ENCODE measurements at regions not wholly inside any gene's neighbourhood (a gene's known extent, or its start where the extent isn't known, plus 50 kb on each side); places are given as distances from the start of the nearest gene placed in this dataset.

GRCh38 chr9:96084331-96084734, 208.8 kb downstream of the ERCC6L2 start:
- Histone ChIP-seq H3K4me3 (ENCODE audit: low read depth in 1 of 2, low read length in 2 of 2) (no peak overlapping the region), H3K27ac (ENCODE audit: low read length) (no peak overlapping the region), H4K20me1 (ENCODE audit: insufficient read depth, low read length) (no peaks in the 10 kb centered on the region), H3K36me3 (ENCODE audit: insufficient read depth, low read length) (no peaks in the 10 kb centered on the region), H3K27me3 (ENCODE audit: insufficient read depth, low read length, poor library complexity) (peaks cover 2% of the 10 kb centered on the region), H3K4me1 (ENCODE audit: insufficient read depth, low read length) (no peaks in the 10 kb centered on the region), H3K9ac (ENCODE audit: low read depth, low read length) (no peak overlapping the region), H3K9me3 (ENCODE audit: insufficient read depth, low read length, severe bottlenecking) (no peaks in the 10 kb centered on the region), H2AFZ (ENCODE audit: low read depth, low read length) (no peak overlapping the region), H3K79me2 (ENCODE audit: insufficient read depth, low read length) (no peaks in the 10 kb centered on the region), H3K4me2 (ENCODE audit: insufficient read depth, low read length) (no peak overlapping the region)
- ATAC-seq (ENCODE audit: insufficient read depth, low read depth) = no peak
- DNase-seq = no peak
- no peak for TF ChIP-seq EZH2 (IDR thresholded peaks at IDR 0.05; ENCODE audit: borderline replicate concordance, low read depth, low read length, severe bottlenecking)
- TF ChIP-seq, protein P1, sequence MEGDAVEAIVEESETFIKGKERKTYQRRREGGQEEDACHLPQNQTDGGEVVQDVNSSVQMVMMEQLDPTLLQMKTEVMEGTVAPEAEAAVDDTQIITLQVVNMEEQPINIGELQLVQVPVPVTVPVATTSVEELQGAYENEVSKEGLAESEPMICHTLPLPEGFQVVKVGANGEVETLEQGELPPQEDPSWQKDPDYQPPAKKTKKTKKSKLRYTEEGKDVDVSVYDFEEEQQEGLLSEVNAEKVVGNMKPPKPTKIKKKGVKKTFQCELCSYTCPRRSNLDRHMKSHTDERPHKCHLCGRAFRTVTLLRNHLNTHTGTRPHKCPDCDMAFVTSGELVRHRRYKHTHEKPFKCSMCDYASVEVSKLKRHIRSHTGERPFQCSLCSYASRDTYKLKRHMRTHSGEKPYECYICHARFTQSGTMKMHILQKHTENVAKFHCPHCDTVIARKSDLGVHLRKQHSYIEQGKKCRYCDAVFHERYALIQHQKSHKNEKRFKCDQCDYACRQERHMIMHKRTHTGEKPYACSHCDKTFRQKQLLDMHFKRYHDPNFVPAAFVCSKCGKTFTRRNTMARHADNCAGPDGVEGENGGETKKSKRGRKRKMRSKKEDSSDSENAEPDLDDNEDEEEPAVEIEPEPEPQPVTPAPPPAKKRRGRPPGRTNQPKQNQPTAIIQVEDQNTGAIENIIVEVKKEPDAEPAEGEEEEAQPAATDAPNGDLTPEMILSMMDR (IDR thresholded peaks at IDR 0.05; ENCODE audit: borderline replicate concordance, extremely low read depth, low read length, poor library complexity, severe bottlenecking) = no peak

- no peaks in the 10 kb centered on the region for H3K79me2 ChIP-seq (ENCODE audit: insufficient read depth, low read length)
- no peak overlapping the region for H3K27ac ChIP-seq (ENCODE audit: low read length)
These were observed 207.2 kb downstream of the ERCC6L2 start for GRCh38 chr9:96082516-96083232.

DNA sequence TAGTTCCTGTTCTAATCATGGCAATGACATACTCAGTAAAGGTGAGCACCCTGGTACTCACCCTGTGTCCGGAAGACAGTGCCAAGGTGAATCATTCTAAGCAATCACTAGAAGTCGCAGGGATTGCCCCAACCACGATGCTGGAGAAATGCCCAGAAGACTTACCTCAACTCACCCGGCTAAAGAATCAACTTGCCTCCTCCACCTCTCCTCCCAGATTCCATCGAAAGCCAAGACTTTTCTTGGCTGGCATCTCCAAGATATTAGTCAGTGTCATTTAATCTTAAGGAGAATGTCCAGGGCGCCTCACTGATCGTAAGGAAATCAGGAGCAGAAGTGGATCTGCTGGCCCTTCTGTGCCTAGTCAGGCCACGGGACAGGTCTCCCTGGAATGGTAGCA, 204.9 kb downstream of the ERCC6L2 start:
- no peak overlapping the region for H3K9ac ChIP-seq (ENCODE audit: low read depth, low read length)
- H3K36me3 ChIP-seq (ENCODE audit: insufficient read depth, low read length) = no peaks in the 10 kb centered on the region
- no peaks in the 10 kb centered on the region for H3K9me3 ChIP-seq (ENCODE audit: insufficient read depth, low read length, severe bottlenecking)
- TF ChIP-seq, protein P1 (IDR thresholded peaks at IDR 0.05; ENCODE audit: borderline replicate concordance, extremely low read depth, low read length, poor library complexity, severe bottlenecking) = no peak
- no peak for TF ChIP-seq EZH2 (IDR thresholded peaks at IDR 0.05; ENCODE audit: borderline replicate concordance, low read depth, low read length, severe bottlenecking)
- no peaks in the 10 kb centered on the region for H3K4me1 ChIP-seq (ENCODE audit: insufficient read depth, low read length)
- no peak overlapping the region for H3K27ac ChIP-seq (ENCODE audit: low read length)
- peaks cover 2% of the 10 kb centered on the region for H3K27me3 ChIP-seq (ENCODE audit: insufficient read depth, low read length, poor library complexity)
- DNase-seq = no peak
- no peak overlapping the region for H3K4me3 ChIP-seq (ENCODE audit: low read depth in 1 of 2, low read length in 2 of 2)
- H3K4me2 ChIP-seq (ENCODE audit: insufficient read depth, low read length) = no peak overlapping the region
- no peaks in the 10 kb centered on the region for H3K79me2 ChIP-seq (ENCODE audit: insufficient read depth, low read length)
- no peak for ATAC-seq (ENCODE audit: insufficient read depth, low read depth)
- H2AFZ ChIP-seq (ENCODE audit: low read depth, low read length) = no peak overlapping the region
- no peaks in the 10 kb centered on the region for H4K20me1 ChIP-seq (ENCODE audit: insufficient read depth, low read length)

More at GRCh38 chr9:96082516-96083232, 207.2 kb downstream of the ERCC6L2 start:
- no peaks in the 10 kb centered on the region for H3K4me1 ChIP-seq (ENCODE audit: insufficient read depth, low read length)
- no peaks in the 10 kb centered on the region for H3K36me3 ChIP-seq (ENCODE audit: insufficient read depth, low read length)
- no peaks in the 10 kb centered on the region for H3K9me3 ChIP-seq (ENCODE audit: insufficient read depth, low read length, severe bottlenecking)
- H4K20me1 ChIP-seq (ENCODE audit: insufficient read depth, low read length) = no peaks in the 10 kb centered on the region
- H3K9ac ChIP-seq (ENCODE audit: low read depth, low read length) = no peak overlapping the region
- no peak overlapping the region for H3K4me2 ChIP-seq (ENCODE audit: insufficient read depth, low read length)
- no peak for TF ChIP-seq EZH2 (IDR thresholded peaks at IDR 0.05; ENCODE audit: borderline replicate concordance, low read depth, low read length, severe bottlenecking)
- TF ChIP-seq, protein P1 (IDR thresholded peaks at IDR 0.05; ENCODE audit: borderline replicate concordance, extremely low read depth, low read length, poor library complexity, severe bottlenecking) = no peak
- DNase-seq = no peak
- no peak for ATAC-seq (ENCODE audit: insufficient read depth, low read depth)
- no peak overlapping the region for H3K4me3 ChIP-seq (ENCODE audit: low read depth in 1 of 2, low read length in 2 of 2)
- no peak overlapping the region for H2AFZ ChIP-seq (ENCODE audit: low read depth, low read length)
- peaks cover 2% of the 10 kb centered on the region for H3K27me3 ChIP-seq (ENCODE audit: insufficient read depth, low read length, poor library complexity)

Data from DND-41 (cell line).